ENCODE measurements at regions not wholly inside any gene's neighbourhood (a gene's known extent, or its start where the extent isn't known, plus 50 kb on each side); places are given as distances from the start of the nearest gene placed in this dataset.

GRCh38 chr3:144358191-144358590 lies 386.6 kb downstream of the DIPK2A start:
- no peak for DNase-seq (ENCODE audit: low read depth in 4 of 4, low spot score in 2 of 4)

GRCh38 chr3:144361002-144361401 lies 389.4 kb downstream of the DIPK2A start:
- DNase-seq (ENCODE audit: low read depth in 4 of 4, low spot score in 2 of 4): no peak

DNA sequence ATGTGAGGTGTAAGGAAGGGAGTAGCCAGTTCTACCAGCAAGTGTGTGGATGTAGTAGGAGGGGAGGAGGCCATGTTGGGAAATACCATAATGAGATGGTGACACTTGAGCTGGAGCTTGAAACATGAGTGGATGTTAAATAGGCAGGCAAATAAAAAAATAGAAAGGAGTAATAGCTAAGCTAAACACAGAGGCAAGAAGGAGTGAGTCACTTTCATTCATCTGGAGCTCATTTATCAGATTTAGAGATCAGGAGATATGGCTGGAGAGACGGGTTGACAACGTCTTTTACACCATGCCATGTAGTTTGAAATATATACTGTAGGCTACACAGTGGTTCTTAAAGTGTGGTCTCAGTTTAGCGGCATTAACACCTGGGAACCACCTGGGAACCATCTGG lies 390.5 kb downstream of the DIPK2A start:
- no peak for DNase-seq (ENCODE audit: low read depth in 4 of 4, low spot score in 2 of 4)

DNA sequence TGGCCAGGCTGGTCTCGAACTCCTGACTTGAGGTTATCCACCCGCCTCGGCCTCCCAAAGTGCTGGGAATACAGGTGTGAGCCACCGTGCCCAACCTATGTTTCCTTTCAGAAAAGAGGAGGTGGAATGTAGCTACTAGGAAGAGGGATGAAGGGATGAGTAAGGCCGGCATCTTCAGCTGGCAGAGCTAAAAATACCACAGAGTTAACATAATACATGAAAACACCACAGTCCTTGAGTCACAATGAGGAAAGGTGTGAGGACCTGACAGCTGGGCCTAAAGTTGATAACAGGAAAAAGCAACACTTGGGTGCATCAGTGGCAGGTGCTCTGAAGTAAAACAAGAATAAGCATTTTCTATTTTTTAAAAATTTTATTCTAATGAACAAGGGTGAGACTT lies 392.2 kb downstream of the DIPK2A start:
- DNase-seq (ENCODE audit: low read depth in 4 of 4, low spot score in 2 of 4): no peak

- DNase-seq (ENCODE audit: low read depth in 4 of 4, low spot score in 2 of 4): no peak
Observed at GRCh38 chr3:144364737-144365136, 393.1 kb downstream of the DIPK2A start.

DNA sequence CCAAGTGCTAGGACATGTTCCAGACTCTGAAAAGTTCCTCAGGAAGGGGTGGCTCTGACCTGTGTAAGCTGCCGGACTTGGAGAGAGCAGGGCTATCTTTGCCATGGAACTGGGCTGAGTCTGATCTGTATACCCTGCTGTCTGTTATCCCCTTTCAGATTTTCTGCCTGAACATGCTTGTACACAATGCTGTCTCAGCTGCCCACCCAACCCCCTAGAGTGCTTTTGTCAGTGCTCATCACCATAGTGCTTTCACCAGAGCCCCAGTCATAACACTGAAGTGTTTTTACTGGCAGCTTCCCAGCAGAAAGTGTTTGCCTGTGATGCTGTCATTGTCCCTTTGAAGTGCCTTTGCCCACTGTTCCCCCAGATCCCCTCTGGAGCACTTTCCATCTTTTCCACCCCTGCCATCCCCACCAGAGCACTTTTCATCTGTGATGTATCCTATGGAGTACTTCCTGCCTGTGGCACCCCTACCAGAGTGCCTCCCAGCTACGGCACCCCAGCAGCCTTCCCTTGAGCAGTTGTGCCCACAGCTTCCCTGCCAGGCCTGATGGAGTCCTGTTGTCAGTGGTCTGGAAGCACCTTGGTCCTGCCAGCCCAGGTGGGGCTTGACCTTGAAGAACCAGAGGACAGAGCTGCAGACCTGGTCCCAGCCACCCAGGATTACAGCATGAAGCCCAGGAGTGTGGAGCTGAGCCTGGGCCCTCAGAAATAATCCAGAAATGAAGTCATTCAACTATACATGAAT lies 397.7 kb downstream of the DIPK2A start:
- no peak for DNase-seq (ENCODE audit: low read depth in 4 of 4, low spot score in 2 of 4)

DNA sequence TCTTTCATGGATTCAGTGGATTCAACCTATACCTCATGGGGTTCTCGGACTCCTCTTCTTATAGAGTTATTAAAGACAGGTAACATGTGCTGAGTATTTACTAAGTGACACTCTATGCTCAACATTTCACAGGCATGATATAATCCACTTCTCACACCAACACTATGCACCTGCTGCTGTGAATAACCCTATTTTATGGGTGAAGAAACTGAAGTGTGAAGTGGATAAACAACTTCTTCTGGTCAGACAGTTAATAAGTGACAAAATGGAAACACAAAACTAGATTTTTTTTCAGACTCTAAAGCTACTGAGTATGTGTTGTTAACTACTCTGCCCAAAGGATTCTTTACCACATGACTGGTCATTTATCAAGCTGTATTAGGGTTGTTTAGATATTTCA lies 403.5 kb downstream of the DIPK2A start:
- DNase-seq (ENCODE audit: low read depth in 4 of 4, low spot score in 2 of 4): peak in 2 of 4 donors; percentile 11 to 15

DNA sequence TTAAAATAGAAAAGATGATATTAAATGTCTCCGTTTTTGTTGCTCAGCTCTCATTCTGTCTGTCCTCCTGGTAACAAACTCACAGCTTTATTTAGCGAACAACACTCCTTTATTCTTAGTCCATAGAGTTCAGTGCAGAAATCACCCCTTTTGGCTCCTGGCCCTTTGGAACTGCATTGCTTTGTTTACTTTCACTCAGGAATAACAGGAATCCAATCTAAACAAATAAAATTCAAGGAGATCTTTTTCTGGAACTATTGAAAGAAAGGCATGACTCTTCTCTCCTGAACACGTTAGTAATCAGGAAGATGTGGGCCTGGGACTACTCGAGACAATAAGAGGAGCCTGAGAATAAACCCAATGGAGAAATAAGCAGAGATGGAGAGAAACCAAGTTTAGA lies 409.2 kb downstream of the DIPK2A start:
- DNase-seq (ENCODE audit: low read depth in 4 of 4, low spot score in 2 of 4): no peak

GRCh38 chr3:144381607-144382006 lies 410.0 kb downstream of the DIPK2A start:
- no peak for DNase-seq (ENCODE audit: low read depth in 4 of 4, low spot score in 2 of 4)

DNA sequence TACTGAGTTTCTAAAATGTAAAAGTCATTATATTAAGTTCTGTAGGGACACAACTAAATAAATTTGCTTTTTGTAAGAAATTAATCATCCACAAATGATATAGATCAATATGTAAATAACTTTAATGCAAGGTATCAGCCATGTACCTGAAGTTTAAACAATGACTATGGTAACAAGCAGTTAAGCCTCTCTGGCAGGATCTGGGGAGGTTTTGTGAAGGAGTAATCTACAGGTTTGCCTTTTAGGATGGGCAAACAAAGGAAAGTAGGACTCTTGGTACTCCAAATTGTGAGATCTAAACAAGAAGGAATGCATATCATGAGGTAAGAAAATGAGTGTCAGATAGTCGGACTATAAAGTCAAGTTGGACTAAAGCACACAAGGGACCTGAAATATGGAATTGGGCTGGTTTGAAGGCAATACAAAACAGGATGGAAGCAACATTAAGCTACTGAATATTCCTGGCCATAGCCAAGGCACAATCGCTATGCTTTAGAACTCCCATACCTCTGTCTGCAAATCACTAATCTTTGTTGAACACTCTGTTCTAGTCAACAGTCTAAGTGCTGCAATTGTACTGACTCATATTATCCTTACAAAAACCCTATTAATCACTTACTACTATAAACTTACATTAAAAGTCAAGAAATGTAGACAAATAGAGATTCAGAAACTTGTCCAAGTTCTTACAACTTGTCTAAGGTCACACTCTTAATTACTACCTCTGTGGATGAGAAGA lies 412.8 kb downstream of the DIPK2A start:
- no peak for DNase-seq (ENCODE audit: low read depth in 4 of 4, low spot score in 2 of 4)

DNA sequence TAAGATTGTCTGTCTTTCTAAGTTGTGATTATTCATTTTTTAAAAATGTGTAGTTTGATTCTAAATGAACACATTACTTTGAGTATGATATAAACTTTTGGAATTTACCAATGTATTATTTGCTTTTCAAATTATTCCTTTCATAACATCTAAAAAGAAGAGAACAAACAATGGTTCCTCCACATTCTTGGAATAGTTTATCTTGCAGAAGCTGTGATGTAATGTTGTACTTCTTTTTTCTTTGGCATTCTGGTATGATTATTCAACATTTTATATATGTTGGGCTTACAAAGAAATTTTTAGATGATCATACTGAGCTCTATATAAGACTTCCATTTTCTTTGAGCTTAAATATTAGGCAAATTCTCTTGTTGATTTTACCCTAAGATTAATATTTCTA lies 419.2 kb downstream of the DIPK2A start:
- DNase-seq (ENCODE audit: low read depth in 4 of 4, low spot score in 2 of 4): no peak

GRCh38 chr3:144391236-144391635 lies 419.6 kb downstream of the DIPK2A start:
- DNase-seq (ENCODE audit: low read depth in 4 of 4, low spot score in 2 of 4): no peak

GRCh38 chr3:144394032-144394431 lies 422.4 kb downstream of the DIPK2A start:
- no peak for DNase-seq (ENCODE audit: low read depth in 4 of 4, low spot score in 2 of 4)

- DNase-seq (ENCODE audit: low read depth in 4 of 4, low spot score in 2 of 4): no peak
Observed at GRCh38 chr3:144402430-144402829, 430.8 kb downstream of the DIPK2A start.

GRCh38 chr3:144403040-144403457 lies 431.4 kb downstream of the DIPK2A start:
- no peak for DNase-seq (ENCODE audit: low read depth in 4 of 4, low spot score in 2 of 4)

DNA sequence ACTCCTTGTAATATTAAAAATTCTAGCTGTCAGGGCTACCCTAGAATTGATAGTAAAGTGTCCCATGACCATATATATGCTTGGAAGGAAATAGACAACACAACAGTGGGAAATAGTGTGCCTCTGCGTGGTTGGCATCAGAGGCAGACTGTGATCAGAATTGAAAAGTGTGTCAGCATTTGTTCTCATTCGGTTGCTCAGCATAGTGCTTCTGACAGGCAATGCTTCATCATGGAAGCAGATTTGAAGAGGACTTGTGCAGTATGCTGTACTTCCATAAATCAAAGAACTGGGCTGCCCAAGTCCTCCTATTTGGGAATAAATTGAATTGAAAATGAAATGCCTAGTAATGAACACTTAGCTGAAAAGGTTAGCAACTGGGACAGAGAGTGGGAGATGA lies 435.7 kb downstream of the DIPK2A start:
- no peak for DNase-seq (ENCODE audit: low read depth in 4 of 4, low spot score in 2 of 4)

- no peak for DNase-seq (ENCODE audit: low read depth in 4 of 4, low spot score in 2 of 4)
Observed at GRCh38 chr3:144409319-144409718, 437.7 kb downstream of the DIPK2A start.

- DNase-seq (ENCODE audit: low read depth in 4 of 4, low spot score in 2 of 4): no peak
Observed at GRCh38 chr3:144413068-144413467, 441.4 kb downstream of the DIPK2A start.

DNA sequence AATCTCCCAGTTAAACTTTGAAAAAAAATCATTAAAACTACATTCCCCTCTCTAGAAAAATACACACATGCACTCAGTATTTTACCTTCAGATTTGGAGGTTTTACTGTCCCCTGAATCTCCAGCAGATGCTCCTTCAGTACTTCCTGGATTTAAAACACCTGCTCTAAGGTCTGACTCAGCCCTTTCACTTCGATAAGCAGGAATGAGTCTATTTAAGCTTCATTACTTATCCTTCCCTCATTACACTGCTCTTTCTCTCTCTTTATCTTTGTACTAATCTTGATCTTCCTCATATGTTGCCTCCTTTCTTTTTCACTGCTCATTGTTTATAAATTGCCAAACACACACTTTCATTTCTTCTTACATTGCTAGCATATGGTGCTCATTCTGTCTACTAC lies 443.9 kb downstream of the DIPK2A start:
- DNase-seq (ENCODE audit: low read depth in 4 of 4, low spot score in 2 of 4): no peak

DNA sequence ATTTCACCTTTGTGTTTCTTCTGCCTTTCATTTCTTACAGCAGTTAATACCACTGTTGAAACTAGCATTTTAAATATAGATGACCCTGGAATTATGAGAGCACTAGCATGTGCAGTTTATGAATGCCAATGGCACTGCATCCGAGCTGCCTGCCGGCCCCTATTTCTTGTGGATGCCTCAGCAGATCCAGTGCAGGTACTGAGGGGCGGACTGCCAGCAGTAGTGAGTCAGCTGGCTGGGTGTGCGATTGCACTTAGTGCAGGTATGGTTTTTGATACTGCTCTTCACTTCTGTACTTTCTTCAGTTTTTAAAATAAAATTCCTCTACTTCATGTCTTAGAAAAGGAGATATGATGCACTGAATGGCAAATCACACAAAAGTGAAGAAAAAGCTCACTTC lies 453.0 kb downstream of the DIPK2A start:
- no peak for DNase-seq (ENCODE audit: low read depth in 4 of 4, low spot score in 2 of 4)

- no peak for DNase-seq (ENCODE audit: low read depth in 4 of 4, low spot score in 2 of 4)
Observed at GRCh38 chr3:144426366-144426765, 454.7 kb downstream of the DIPK2A start.

DNA sequence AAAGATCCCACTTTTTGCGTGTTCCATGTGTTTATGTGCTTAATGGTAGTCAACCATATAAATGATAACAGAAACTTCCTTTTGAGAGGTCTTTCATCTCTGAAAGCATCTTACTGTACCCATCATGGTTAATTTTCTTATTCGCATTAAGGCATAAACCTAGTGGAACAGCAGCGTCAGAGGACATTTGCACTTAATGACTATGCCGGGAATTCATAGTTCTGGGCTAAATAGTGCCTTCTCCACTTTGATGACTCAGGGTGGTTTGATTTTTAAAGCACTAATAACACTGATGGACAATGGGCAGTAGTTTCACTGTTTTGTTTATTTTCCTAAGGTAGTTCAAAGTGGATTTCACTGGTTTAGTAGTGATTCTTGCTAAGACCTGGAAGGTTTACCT lies 455.3 kb downstream of the DIPK2A start:
- DNase-seq (ENCODE audit: low read depth in 4 of 4, low spot score in 2 of 4): no peak
